ENCODE measurements at regions not wholly inside any gene's neighbourhood (a gene's known extent, or its start where the extent isn't known, plus 50 kb on each side); places are given as distances from the start of the nearest gene placed in this dataset.
A peak's percentile ranks its signal among the peaks of the same experiment; 100 is the strongest.

DNA sequence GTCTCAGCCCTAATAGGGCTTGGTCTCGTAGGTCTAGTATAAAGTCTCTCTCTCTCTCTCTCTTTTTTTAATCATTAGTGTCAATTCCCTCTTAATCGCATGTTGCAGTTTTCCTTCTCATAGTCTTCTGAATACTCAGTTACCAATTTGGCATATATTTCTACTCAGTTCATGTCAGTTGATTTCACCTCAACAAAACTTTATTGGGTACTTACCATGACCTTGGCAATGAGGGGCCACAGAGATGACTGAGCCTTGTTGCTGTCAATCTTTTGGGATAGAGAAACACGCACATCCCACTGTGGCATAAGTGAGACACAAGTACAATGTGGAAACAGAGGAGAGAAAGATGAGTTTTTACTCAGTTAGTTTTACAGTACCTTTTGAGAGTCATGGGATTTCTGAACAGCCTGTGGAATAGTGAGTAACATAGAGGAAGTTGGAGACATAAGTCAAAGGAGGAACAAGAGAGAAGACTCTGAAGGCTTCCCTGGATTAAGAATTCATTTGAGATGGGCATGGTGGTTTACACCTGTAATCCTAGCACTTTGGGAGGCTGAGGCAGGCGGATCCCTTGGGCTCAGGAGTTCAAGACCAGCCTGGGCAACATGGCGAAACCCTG lies 150.2 kb upstream of the CBLB start:
- no peak for DNase-seq (ENCODE audit: low read depth in 2 of 2)

DNA sequence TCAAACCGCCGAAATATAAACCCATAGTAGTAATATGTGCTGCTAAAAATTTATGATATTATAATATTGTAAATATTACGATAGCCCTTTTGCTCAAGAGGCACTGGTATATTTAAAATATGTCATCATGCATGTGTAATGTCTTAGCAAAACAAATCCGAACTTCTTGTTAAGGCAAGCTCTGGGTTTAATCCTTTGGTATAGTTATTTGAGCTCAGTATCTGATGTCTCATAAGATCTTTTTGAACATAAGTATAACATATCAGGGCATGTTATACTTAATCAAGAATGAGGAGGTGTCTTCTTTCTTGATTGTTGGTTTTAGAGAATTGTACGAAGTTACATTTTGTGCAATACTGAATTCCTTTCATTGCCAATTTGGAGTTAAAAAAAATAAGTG lies 154.1 kb upstream of the CBLB start:
- DNase-seq (ENCODE audit: low read depth in 2 of 2), result no peak

DNA sequence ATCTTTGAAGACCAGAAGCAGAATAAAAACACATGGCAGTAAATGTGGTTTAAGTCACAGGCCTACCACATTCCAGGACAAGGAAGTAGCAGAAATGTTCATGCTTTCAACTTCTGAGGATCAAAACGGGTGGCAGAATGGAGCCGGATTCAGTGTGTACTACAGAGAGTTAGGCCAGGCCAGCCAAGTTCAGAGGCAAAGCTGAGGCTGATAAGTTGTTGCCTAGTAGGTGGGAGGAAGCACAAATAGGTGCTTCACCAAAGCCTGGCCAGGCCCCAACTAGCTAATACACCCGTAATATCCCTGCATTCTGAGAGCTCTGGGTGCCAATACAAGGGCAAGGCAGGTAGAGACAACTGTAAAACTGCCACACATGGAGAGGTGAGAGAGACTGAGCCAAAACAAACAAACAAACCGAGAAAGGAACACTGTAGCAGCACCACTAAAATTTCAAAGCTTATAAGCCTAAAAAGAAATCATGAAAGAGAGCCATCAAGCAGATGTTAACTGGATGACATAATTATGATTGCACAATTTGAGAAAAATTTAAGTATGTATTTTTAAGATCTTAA lies 156.4 kb upstream of the CBLB start:
- peak in 1 of 2 donors; percentile 26 for DNase-seq (ENCODE audit: low read depth in 2 of 2)

DNA sequence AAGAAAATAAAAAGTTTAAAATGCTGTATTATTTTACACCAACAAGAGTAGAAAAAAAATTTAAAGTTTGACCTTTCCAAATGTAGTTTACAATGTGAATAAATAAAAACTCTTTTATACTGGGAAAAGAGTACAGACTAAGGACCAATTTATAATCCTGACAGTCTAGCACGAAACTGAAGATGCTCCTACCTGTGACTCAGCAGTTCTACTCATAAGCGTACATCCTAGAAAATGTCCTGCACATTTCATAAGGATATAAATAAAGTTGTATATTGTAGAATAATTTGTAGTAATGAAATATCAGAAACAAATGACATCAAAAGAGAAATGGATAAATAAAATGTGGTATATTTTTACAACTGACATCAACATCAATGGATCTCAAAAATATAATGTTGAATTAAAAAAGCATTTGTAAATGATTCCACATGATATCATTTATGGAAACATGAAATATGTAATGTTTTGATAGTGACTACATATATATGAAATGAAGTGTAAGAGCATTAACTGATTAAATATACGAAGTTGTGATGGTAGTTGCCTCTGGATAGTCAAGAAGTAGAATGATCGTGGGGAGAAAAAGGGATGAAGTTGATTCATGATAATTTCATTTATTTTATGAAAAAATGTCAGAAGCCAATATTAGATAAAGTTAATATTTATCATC lies 161.3 kb upstream of the CBLB start:
- no peak for DNase-seq (ENCODE audit: low read depth in 2 of 2)

DNA sequence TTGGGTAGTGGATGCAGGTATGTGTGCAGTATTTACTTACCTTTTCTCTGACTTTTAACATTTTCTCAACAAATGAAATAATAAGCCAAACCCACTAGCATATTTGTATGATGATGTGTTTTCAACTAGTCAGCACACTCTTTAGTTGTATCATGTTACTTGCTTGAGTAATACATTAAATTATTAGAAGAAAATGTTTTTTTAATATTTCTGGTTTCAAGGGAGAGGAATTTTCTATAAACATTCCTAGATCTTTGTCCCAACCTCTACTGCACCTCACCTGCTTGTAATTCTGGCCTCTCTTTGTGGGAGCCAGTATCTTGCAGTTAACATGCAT lies 161.8 kb upstream of the CBLB start:
- no peak for DNase-seq (ENCODE audit: low read depth in 2 of 2)

DNA sequence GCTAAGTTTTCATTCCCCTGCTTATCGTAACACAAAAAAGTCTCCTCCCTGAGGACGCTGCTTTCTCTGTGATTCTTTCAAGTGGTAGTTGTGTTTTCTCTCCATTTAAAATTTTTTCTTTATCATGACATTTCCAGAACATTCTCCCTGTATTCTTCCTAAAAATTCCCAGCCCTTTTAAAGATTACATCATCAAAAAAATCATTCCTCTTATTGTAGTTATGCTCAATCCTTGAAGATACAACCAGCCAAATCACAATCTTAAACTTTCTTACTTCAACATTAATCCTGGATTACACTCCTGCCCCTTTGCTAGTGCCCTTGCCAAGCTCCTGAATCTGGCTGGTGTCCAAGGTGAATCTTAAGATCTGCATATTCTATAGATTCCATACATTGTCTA lies 163.7 kb upstream of the CBLB start:
- DNase-seq (ENCODE audit: low read depth in 2 of 2), result no peak

DNA sequence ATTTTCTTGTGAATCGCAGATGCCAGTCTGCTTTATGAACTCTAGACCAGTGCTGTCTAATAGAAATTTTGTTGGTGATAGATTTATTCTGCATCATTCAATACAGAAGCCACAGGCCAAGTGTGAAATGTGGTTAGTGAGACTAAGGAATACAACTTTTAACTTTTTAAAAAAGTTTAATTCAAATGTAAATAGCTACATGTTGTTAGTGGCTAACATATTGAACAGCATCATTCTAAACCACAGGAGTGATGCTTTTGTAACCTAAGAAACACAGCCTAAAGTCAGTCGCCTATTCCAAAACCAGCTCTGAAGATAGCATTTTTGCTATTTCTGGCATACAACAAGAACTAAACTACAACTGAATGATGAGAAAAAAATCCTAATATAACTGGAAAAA lies 164.8 kb upstream of the CBLB start:
- DNase-seq (ENCODE audit: low read depth in 2 of 2), result no peak

DNA sequence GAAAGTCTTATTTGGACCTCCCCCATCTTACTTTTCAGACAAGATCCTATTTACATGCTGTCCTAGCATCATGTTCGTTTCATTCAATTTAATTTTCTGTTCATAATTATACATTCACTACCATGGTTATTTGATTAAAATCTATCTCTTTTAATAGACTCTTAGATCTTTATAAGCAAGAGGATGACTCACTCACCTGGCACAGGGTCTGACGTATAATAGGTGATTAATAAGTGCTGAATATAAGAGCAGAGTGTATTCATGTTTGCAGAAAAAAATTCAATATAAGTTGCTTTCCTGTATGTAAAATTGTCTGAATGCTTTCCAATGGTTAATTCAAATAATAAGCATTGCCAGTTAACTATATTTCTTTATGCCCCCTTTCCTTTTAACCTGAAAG lies 165.5 kb upstream of the CBLB start:
- DNase-seq (ENCODE audit: low read depth in 2 of 2), result no peak

DNA sequence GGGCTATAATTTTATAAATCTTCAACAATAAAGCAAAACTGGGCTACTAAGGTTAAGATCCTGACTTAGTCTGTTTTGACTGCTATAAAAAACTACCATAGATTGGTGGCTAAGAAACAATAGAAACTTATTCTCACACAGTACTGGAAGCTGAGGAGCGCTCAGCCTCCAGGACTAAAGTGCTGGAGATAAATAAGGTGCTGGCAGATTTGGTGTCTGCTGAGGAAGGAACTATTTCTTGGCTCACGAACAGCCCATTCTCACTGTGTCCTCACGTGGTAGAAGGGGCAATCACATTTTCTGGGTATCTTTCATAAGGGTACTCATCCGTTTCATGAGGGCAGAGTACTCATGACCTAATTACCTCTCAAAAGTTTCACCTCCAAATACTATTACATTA lies 166.8 kb upstream of the CBLB start:
- DNase-seq (ENCODE audit: low read depth in 2 of 2), result no peak

DNA sequence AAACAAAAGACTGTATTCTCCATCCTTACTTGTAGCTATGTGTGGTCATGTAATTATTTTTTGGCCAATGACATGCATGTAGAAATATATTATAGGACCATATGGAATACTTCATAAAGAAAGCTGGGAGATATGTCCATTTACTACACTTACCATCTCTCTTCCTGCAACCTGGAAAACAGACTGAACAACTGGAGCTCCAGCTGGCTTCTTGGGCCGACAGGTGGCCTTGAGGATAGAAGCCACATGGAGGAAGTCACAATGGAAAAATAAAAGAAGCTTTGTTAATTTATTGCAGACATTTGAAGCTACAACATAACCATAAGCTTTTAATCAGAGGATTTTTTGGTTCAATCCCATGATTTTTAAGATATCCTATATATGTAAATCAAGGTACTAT lies 167.9 kb upstream of the CBLB start:
- no peak for DNase-seq (ENCODE audit: low read depth in 2 of 2)

DNA sequence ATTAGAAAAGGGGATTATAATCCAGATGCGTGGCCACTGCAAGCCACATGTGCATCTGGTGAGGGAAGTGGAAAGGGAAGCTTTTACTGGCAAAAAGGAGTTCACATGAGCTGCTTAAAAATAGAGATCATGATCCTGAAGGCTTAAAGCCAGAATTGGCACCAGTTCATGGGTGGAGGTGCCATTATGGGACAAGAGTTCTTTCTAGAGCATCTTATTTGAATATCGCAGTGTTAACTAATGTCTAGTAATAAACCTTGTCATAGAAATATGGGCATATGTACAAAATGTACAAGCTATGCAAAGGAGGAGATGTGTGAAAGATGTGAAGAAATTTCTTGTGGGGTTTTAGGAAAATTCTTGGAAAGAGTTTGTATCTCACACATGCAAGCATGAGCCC lies 178.4 kb upstream of the CBLB start:
- DNase-seq (ENCODE audit: low read depth in 2 of 2), result no peak

DNA sequence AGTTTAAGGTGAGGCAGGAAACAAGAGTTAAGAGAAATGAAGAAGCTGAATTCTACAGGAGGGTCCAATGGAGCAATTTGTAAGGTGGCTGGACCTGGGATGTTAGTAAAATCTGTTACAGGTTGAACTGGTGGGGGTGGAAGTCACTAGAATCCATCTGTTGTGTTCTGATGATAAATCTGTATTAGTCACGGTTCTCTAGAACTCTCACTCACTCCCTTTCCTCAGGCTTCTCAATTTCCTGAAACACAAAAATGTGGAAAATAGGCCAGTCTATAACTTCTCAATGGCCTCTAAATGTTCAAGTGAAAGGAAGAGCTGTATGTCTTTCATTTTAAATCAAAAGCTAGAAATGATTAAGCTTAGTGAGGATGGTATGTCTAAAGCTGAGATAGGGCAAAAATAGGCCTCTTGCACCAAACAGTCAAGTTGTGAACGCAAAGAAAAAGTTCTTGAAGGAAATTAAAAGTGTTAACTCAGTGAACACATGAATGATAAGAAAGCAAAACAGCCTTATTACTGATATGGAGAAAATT lies 180.2 kb upstream of the CBLB start:
- DNase-seq (ENCODE audit: low read depth in 2 of 2), result no peak

DNA sequence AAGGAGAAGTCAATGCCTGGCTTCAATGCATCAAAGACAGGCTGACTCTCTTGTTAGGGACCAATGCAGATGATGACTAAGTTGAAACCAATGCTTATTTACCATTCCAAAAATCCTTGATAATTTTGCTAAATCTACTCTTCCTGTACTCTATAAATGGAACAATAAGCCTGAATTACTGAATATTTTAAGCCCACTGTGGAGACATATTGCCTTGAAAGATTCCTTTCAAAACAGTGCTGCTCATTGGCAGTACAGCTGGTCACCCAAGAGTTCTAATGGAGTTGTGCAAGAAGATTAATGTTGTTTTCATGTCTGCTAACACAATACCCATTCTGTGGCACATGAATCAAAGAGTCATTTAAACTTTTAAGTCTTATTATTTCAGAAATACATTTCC lies 181.0 kb upstream of the CBLB start:
- no peak for DNase-seq (ENCODE audit: low read depth in 2 of 2)

DNA sequence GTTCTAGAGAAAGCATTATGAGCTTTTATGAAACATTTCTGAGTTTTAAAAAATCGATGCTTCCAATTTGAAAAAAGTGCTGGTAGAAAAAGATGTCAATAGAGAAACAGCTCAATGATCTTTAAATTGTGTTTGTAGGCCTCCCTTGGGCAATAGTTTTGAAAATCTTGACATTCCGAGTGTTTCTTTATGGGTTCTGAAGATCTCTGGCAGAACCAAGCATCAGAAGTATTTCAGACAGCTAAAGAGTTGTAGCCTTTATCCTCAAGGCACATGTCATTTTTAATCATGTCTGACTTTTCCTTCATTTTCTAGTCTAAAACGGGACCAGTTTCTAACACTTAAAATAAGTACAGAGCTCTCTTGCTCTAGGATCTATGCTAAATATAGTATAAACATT lies 188.1 kb upstream of the CBLB start:
- no peak for DNase-seq (ENCODE audit: low read depth in 2 of 2)

DNA sequence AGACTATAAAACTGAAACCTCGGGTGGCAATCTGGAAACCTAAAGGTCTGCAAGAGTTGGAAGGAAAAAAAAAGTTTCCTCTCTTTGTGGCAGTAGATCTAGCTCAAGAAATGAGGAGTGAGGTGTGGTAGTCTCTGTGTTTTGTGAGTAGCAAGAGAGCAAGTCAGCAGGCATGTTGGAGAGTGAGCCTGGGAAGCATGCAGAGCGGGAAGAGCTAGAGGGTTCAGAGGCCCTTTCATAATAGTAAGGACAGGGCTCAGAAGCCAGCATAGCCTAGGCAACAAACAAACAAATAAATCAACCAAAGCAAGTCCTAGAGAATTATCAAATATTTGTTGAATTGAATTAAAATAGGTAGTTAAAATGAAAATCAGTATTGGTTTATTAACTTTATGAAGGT lies 189.7 kb upstream of the CBLB start:
- no peak for DNase-seq (ENCODE audit: low read depth in 2 of 2)

DNA sequence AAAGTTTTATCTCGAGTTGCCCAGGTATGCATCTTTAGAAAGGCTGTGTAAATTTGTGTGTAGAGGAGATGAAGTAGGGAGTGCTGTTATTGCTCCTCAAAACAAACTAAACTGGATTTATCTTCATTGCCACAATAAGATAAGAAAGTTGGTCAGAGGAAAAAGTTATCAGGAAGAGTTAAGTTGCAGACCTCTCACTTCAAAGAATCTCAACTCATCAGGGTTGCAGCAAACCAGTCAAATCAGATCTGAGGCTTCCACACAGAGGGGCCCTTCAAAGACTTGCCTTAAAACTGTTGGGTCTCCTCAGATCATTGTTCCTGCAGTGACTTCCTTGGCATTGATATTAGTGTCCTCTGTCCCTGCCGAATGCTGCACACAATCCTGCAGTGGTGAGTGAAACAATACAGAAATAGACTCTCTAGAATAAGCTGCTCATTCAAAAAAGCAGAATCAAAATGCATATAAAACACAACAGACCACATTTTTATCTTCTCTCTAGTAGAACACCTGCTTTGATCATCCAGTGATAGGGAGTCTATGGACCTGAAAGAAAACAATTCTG lies 191.2 kb upstream of the CBLB start:
- no peak for DNase-seq (ENCODE audit: low read depth in 2 of 2)

DNA sequence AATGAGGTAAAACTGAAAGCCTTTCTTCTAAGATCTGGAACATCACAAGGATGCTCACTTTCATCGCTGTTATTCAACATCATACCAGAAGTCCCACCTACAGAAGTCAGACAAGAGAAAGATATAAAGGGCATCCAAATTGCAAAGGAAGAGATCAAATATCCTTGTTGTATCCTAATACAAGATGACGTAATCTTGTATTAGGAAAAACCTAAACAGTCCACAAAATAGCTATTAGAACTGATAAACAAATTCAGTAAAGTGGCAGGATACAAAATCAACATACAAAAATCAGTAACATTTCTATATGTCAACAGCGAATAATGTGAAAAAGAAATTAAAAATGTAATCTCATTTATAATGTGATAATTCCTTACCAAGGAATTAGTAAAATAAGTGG lies 195.1 kb upstream of the CBLB start:
- no peak for DNase-seq (ENCODE audit: low read depth in 2 of 2)

DNA sequence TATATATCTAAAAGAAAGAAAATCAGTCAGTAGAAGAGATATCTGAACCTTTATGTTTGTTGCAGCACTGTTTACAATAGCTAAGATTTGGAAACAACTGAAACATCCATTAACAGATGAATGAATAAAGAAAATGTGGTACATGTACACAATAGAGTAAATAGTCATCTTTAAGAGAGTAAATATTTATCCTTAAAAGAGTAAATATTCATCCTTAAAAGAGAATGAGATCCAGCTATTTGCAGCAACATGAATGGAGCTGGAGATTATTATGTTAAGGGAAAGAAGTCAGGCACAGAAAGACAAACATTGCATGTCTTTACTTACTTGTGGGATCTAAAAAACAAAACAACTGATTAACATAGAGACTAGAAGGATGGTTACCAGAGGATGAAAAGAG lies 197.0 kb upstream of the CBLB start:
- DNase-seq (ENCODE audit: low read depth in 2 of 2), result no peak

DNA sequence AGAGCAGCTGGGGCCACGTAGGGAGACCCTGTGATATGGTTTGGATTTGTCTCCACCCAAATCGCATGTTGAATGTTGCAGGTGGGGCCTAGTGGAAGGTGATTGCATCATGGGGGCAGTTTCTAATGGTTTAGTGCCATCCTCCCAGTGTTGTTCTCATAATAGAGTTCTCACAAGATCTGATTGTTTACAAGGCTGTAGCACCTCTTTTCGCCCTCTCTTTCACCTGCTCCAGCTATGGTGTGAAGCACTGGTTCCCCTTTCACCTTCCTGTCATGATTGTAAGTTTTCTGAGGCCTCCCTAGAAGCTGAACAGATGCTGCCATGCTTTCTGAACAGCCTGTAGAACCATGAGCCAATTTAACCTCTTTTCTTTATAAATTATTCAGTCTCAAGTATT lies 198.9 kb upstream of the CBLB start:
- DNase-seq (ENCODE audit: low read depth in 2 of 2), result no peak

DNA sequence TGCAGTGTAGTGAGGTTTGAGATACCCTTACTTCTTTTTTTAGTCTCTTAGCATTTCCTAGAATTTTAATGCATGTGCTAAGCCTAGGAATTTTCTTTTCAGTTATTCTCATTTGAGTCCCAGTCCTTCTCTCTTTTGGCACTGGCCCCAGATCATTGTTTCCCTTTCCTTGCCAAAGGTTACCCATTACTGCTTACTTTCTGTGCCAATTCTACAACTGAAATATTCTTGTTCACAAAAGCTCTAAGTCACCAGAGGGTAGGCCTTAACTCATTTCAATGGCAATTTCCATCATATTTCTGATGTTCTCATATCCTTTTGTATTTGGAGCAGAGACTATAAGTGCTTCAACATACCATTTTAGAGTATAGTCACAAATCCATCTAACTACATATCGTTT lies 199.6 kb upstream of the CBLB start:
- peak in 1 of 2 donors; percentile 24 for DNase-seq (ENCODE audit: low read depth in 2 of 2)

DNA sequence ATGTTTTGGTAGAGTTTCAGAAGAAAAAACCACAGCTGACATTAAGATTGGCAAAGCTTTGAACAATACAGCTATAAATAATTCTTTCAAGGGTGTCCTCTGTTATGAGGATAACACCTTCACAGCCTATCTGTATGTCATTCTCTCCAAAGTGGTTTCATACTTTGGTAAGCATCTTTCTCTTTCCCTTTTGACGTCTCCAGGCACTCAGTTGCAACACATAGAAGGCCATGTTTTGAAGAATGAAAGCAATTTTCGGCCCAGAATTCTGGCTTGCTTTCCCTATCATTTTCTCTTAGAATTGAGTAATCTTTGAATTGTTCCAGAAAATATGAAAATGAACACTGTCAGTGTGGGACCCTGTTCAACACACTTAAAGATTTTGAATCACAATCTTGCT lies 200.0 kb upstream of the CBLB start:
- DNase-seq (ENCODE audit: low read depth in 2 of 2), result no peak

DNA sequence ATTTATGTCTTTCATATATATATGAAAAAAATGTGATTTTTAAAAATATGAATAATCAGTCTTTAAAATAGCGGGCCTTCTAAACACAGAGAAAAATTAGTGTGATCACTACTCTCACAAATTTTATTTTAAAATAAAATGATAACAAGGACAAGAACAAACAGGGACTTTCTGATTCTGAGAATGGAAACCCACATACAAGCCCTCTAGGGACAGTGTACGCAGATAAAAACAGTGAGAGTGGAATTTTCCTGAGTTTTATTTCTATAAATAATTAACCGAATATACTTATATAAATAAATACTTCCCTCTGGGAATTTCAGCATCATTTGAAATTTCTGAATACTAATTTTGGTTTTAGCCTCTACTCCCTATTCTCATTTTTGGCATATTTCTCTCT lies 201.4 kb upstream of the CBLB start:
- no peak for DNase-seq (ENCODE audit: low read depth in 2 of 2)

DNA sequence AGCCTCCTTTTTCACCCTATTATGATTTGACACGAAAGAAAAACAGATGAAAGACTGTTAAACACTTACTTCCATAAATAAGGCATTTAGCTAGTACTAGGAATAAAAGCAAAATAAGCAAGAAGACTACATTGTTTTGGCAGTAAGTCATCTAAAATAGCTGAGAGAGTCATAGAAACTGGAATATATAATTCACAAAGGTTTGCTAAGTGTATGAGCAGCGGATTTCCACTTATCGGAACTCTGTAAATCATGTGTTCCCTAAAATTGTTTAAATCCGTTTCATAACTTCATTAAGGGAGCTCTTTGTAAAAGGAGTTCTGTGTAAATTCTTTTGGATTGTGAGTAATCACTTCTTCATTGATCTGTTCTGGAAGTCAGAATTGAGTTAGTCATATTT lies 202.5 kb upstream of the CBLB start:
- no peak for DNase-seq (ENCODE audit: low read depth in 2 of 2)
